LNCAP (cell line): ENCODE measurements at regions not wholly inside any gene's neighbourhood (a gene's known extent, or its start where the extent isn't known, plus 50 kb on each side); places are given as distances from the start of the nearest gene placed in this dataset.

Experiments
- CTCF ChIP-seq: fragments of 450-650 bp; IDR thresholded peaks from 2 replicates; pipeline ENCODE4 v1.5.1; 2017; ENCODE audit warnings: mild to moderate bottlenecking

DNA sequence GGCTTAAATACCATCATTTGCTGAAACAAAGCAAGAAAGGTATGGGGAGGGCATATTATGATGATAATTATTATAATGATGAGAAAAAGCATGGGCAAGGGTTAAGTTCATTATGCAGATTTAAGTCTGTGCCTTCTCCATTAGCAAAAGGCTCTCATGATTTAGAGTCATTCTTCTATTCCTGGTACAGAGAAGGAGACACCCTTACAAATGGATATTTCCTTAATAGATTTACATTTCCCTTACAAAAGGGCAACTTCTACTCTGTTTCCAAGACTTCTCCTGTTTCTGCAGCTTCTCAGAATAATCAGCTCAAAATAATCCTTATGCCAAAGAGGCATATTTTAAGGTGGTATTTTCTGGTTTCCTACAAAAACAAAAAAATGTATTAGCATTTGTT lies 121.1 kb upstream of the CAMK1G start:
- no peak for TF ChIP-seq CTCF

GRCh38 chr1:209463441-209463840 lies 120.1 kb upstream of the CAMK1G start:
- no peak for TF ChIP-seq CTCF

DNA sequence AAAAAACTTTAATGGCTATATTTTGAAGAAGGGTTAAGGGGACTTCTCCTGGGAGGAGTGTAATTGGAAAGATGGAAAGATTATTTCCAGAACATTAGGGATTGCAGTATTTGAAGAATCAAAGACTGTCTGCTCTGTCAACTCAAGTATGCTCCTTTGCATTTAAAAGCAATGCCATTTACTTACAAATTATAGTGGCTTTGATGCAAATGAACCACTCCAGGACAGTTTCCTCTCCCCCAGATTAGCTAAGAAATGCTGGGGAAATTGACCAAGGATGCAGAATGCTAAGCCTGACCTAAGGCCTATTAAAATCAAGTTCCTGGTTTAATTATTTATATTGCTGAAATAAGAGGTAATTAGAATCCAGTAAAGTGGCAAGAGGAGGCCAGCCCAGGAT lies 110.5 kb upstream of the CAMK1G start:
- TF ChIP-seq CTCF, result no peak

DNA sequence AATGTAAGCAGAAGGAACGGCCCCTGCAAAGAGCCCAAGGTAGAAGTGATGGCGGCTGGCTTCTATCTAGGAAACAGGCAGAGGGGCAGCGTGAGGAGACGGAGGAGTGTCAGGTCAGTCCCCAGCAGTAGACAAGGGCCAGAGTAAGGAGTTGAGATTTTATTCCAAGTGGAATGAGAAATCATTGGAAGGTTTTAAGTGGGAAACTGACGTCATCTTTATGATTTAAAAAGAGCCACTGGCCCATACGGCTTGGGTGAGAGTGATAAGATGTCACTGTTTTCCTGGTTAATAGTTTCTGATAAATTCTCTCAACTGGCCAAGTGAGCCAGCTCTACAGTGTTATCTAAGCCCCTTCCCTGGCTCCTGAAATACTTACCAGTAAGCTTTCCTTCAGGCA lies 103.2 kb upstream of the CAMK1G start:
- no peak for TF ChIP-seq CTCF

DNA sequence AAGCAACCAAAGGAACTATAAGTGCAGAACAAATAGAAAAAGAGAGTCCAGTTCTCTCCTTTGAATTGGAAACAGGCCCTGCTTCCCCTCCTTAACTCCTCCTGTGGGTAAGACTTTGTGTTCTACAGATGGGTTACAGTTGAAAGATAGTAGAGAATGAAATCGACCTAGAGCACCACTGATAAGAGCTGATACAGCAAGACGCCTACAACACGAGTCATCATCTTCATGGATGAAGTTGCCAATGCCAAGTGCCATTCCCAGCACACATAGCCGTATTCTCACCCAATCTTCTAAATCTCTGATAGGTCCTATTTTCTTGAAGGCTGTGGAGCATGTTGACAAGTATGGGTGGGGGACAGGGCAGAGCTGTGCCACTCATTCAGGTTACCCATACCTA lies 99.8 kb upstream of the CAMK1G start:
- no peak for TF ChIP-seq CTCF

DNA sequence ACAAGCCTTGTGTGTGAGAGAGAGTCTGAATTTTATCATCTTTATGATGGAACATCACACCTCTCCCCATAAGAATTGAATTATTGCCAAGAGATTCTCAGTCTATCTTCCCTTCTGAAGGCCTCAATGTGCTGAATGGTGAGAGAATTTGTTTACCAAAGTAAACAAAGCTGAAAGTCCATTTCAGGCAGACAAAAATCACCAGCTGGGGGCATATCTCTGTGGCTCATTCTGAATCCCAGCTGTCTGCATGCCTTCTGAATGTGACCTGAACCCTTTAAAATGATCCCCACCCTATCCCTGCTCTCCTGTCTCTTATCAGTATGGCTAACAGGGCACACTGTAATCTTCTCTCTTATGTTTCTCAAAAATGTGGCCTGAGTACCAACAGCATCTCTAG lies 99.1 kb upstream of the CAMK1G start:
- TF ChIP-seq CTCF, result no peak

DNA sequence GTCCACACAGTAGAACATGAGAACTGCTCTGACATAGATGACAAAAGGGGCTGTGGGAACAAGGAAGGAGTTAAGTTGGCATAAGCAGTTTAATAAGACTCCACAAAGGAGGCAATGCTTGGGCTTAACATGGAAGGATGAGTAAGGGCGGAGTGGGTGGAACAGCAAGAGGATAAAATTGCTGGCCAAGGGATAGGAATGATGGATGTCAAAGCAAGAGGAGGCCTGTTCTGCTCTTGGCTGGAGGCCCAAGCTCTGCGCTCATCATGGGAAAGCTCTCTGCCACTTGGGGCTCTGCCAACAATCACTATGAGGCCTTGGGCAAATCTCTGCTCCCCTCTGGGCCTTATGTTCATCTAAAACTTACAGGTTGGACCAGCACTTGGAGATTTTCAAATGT lies 98.3 kb upstream of the CAMK1G start:
- no peak for TF ChIP-seq CTCF

DNA sequence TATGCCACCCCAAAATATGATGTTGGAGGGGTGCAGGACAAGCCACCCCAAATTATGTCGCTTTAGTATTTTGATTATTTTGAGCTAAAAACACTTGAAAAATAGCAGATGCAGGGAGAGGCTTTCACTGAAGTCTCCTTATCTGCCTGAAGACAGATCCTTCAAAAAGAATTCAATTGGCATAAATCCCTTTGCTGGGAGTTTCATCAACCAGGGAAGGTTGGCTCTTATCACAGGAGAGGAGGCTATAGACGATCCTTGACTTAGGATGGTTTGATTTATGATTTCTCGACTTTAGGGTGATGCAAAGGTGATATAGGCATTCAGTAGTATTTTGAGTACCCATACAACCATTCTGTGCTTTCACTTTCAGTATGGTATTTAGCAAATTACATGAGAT lies 97.8 kb upstream of the CAMK1G start:
- no peak for TF ChIP-seq CTCF
